Ovary (tissue), 7 donors: ENCODE measurements at regions not wholly inside any gene's neighbourhood (a gene's known extent, or its start where the extent isn't known, plus 50 kb on each side); places are given as distances from the start of the nearest gene placed in this dataset.

ENCODE experiments used
- DNase-seq, 5 donors: peaks; one replicate each; pipeline ENCODE4 v3.0.0-alpha.2; 2019 to 2020
- H3K27ac ChIP-seq, 2 donors: fragments of 200-600 bp; one replicate each; pipeline versions ENCODE4 v1.5.1 to v1.8.0; 2019 to 2022
- H3K27me3 ChIP-seq: fragments of 200-600 bp; one replicate; pipeline ENCODE4 v1.8.0; 2022
- H3K36me3 ChIP-seq: fragments of 200-600 bp; sonication (generic); one replicate; pipeline ENCODE4 v1.5.1; 2019
- H3K4me1 ChIP-seq: one replicate; pipeline ENCODE4 v1.8.1; 2013; ENCODE audit warnings: mild to moderate bottlenecking, moderate library complexity; ENCODE audit not compliant: insufficient read depth
- H3K4me3 ChIP-seq: fragments of 200-600 bp; sonication (generic); one replicate; pipeline ENCODE4 v1.5.1; 2017
- H3K9me3 ChIP-seq, 2 donors: fragments of 200-600 bp in 1 of 2; sonication (generic) in 1 of 2; one replicate each; pipeline versions ENCODE4 v1.5.1 to v1.8.1; 2013 to 2019; ENCODE audit warnings: mild to moderate bottlenecking in 1 of 2, moderate library complexity in 1 of 2
- CTCF ChIP-seq, 3 donors: fragments of 450-650 bp in 2 of 3; fragments of 200-600 bp in 1 of 3; IDR thresholded peaks; one replicate each; pipeline versions ENCODE4 v1.5.1 to v1.8.0; 2016 to 2022; ENCODE audit warnings: antibody characterized with exemption in 3 of 3, mild to moderate bottlenecking in 1 of 3
- EP300 ChIP-seq: sonication (generic); formaldehyde crosslinking; IDR thresholded peaks from one replicate; pipeline ENCODE4 v1.6.1; 2017; ENCODE audit warnings: antibody characterized with exemption
- POLR2A ChIP-seq: fragments of 450-650 bp; IDR thresholded peaks from one replicate; pipeline ENCODE4 v1.6.1; 2017; ENCODE audit warnings: antibody characterized with exemption, mild to moderate bottlenecking, moderate library complexity
- WGBS, 3 donors: extraction: QIAGEN DNeasy Blood & Tissue Kit in 1 of 3; methylation state at CpG; one replicate each; pipeline versions ENCODE4 v1.1.5 to v1.1.7; 2013 to 2017; 5-methylcytosine and 5-hydroxymethylcytosine counted together
- intact Hi-C, 4 donors: fragments of 100-400 bp; cut with DNase I; formaldehyde crosslinking; loops; one replicate each; pipeline versions ENCODE4 v1.11.0 to v1.15.1; 2022 to 2023
- donor health status: DM: no; HTN: no; CAD: no; lungs with moderate emphysema.
- donor health status: DM: no; HTN: no; CAD: no.
- donor health status: Bipolar disorder and iron deficiency.
- donor health status: DM: no; HTN: no; CAD: no.
- donor health status: DM: yes; HTN: yes; CAD: no.

GRCh38 chr5:7015586-7016256 is 302.5 kb downstream of the TENT4A start:
- intact Hi-C loops, result no loop called here
- WGBS, 3 donors, result 58 to 70% (median 60%) methylated on average over 6 of the region's 6 CpGs
- no peak overlapping the region for H3K27ac ChIP-seq
- H3K9me3 ChIP-seq, result peaks cover 0 to 3% of the 10 kb centered on the region in 2 donors
- no peaks in the 10 kb centered on the region for H3K36me3 ChIP-seq
- H3K4me3 ChIP-seq, result no peak overlapping the region
- H3K27me3 ChIP-seq, result no peaks in the 10 kb centered on the region
- no peaks in the 10 kb centered on the region for H3K4me1 ChIP-seq
- DNase-seq, result no peak
- TF ChIP-seq POLR2A (no peak), CTCF (IDR thresholded peaks at IDR 0.05) (no peak), EP300 (no peak)

GRCh38 chr5:7016999-7017747 is 303.9 kb downstream of the TENT4A start:
- DNase-seq, result no peak
- H3K36me3 ChIP-seq, result no peaks in the 10 kb centered on the region
- peaks cover 0 to 9% of the 10 kb centered on the region in 2 donors for H3K9me3 ChIP-seq
- no peak overlapping the region for H3K4me3 ChIP-seq
- WGBS, 3 donors, result 47 to 61% (median 52%) methylated on average over 10 of the region's 10 CpGs
- H3K27me3 ChIP-seq, result no peaks in the 10 kb centered on the region
- H3K4me1 ChIP-seq, result no peaks in the 10 kb centered on the region
- intact Hi-C loops, result no loop called here
- H3K27ac ChIP-seq, result no peak overlapping the region
- TF ChIP-seq CTCF (IDR thresholded peaks at IDR 0.05), result no peak
- no peak for TF ChIP-seq POLR2A
- TF ChIP-seq EP300, result no peak

GRCh38 chr5:7018198-7018597 is 305.0 kb downstream of the TENT4A start:
- Histone ChIP-seq H3K4me3 (no peak overlapping the region), H3K9me3 (peaks cover 0 to 10% of the 10 kb centered on the region in 2 donors), H3K27me3 (no peaks in the 10 kb centered on the region), H3K4me1 (no peaks in the 10 kb centered on the region), H3K36me3 (no peaks in the 10 kb centered on the region), H3K27ac (no peak overlapping the region)
- TF ChIP-seq POLR2A (no peak), CTCF (IDR thresholded peaks at IDR 0.05) (no peak), EP300 (no peak)
- intact Hi-C loops, result no loop called here
- WGBS, 3 donors, result 65 to 71% (median 67%) methylated on average over 5 of the region's 5 CpGs
- no peak for DNase-seq

GRCh38 chr5:7018601-7019000 is 305.4 kb downstream of the TENT4A start:
- Histone ChIP-seq H3K27ac (no peak overlapping the region), H3K4me3 (no peak overlapping the region), H3K36me3 (no peaks in the 10 kb centered on the region), H3K27me3 (no peaks in the 10 kb centered on the region), H3K9me3 (peaks cover 0 to 10% of the 10 kb centered on the region in 2 donors), H3K4me1 (no peaks in the 10 kb centered on the region)
- TF ChIP-seq POLR2A, result no peak
- no peak for TF ChIP-seq CTCF (IDR thresholded peaks at IDR 0.05)
- no peak for TF ChIP-seq EP300
- intact Hi-C loops, result no loop called here
- DNase-seq, result no peak
